ENCODE measurements at regions not wholly inside any gene's neighbourhood (a gene's known extent, or its start where the extent isn't known, plus 50 kb on each side); places are given as distances from the start of the nearest gene placed in this dataset.

DNA sequence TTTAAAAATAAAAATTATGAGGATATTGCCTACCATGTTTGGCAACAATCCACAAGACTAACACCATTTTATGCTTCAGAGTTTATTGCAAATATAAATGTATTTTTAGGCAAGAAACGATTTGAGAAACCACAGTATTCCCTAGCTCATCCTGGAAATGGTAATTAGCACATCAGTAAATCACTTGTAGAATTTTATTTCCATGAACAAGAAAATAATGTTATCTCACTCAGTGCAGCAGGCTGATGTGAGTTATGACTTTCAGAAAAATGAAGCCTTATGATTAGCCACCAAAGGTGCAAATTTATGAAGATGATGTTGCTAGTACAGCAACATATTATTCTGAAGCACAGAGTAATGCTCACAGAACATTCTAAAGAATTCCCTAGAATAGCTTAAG, 127.7 kb upstream of the GJE1 start:
- TF ChIP-seq, protein P1, sequence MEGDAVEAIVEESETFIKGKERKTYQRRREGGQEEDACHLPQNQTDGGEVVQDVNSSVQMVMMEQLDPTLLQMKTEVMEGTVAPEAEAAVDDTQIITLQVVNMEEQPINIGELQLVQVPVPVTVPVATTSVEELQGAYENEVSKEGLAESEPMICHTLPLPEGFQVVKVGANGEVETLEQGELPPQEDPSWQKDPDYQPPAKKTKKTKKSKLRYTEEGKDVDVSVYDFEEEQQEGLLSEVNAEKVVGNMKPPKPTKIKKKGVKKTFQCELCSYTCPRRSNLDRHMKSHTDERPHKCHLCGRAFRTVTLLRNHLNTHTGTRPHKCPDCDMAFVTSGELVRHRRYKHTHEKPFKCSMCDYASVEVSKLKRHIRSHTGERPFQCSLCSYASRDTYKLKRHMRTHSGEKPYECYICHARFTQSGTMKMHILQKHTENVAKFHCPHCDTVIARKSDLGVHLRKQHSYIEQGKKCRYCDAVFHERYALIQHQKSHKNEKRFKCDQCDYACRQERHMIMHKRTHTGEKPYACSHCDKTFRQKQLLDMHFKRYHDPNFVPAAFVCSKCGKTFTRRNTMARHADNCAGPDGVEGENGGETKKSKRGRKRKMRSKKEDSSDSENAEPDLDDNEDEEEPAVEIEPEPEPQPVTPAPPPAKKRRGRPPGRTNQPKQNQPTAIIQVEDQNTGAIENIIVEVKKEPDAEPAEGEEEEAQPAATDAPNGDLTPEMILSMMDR (IDR thresholded peaks at IDR 0.05; ENCODE audit: borderline replicate concordance), result no peak
- intact Hi-C loops (cut with micrococcal nuclease), result no loop called here
- peaks cover 27% of the 10 kb centered on the region for H3K9me3 ChIP-seq (replicated peaks)
- no peaks in the 10 kb centered on the region for H3K27me3 ChIP-seq (ENCODE audit: low read depth)
- H3K27ac ChIP-seq (replicated peaks), result no peak overlapping the region
- H3K36me3 ChIP-seq, result no peaks in the 10 kb centered on the region
- no peaks in the 10 kb centered on the region for H3K4me1 ChIP-seq
- DNase-seq, result no peak
- H3K4me3 ChIP-seq, result no peak overlapping the region

DNA sequence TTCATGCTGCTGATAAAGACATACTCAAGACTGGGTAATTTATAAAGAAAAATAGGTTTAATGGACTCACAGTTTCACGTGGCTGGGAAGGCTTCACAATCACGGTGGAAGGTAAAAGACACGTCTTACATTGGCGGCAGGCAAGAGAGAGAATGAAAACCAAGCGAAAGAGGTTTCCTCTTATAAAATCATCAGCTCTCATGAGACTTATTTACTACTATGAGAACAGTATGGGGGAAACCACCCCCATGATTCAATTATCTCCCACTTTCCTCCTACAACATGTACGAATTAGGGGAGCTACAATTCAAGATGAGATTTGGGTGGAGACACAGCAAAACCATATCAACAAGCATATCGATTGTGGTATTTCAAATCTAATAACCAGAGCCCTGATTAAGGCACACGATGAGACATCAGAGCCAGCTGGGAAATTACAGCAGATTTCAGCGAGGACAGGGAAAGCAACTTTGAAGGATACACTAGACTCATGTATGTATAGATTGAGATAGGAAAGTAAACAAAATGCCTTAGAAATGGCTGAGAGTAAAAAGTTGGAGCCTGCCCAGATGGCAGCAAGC, 129.8 kb upstream of the GJE1 start:
- H3K4me3 ChIP-seq, result no peak overlapping the region
- H3K27ac ChIP-seq (replicated peaks), result no peak overlapping the region
- H3K36me3 ChIP-seq, result no peaks in the 10 kb centered on the region
- TF ChIP-seq, protein P1 (IDR thresholded peaks at IDR 0.05; ENCODE audit: borderline replicate concordance), result no peak
- no peaks in the 10 kb centered on the region for H3K4me1 ChIP-seq
- no peaks in the 10 kb centered on the region for H3K27me3 ChIP-seq (ENCODE audit: low read depth)
- DNase-seq, result no peak
- H3K9me3 ChIP-seq (replicated peaks), result peaks cover 35% of the 10 kb centered on the region
- intact Hi-C loops (cut with micrococcal nuclease), result no loop called here

DNA sequence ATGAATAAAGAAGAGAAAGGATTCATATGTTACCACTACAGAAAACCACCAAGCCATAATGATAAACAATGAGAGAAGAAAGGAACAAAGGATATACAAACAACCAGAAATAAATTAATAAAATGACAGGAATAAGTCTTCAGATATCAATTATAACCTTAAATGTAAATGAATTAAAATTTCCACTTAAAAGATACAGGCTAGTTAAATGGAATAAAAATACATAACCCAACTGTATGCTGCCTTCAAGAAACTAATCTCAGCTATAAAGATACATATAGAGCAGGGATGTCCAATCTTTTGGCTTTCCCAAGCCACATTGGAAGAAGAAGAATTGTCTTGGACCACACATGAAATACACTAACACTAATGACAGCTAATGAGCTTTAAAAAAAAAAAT, 135.9 kb upstream of the GJE1 start:
- H3K4me1 ChIP-seq, result no peaks in the 10 kb centered on the region
- H3K4me3 ChIP-seq, result no peak overlapping the region
- peaks cover 55% of the 10 kb centered on the region for H3K9me3 ChIP-seq (replicated peaks)
- no peak for DNase-seq
- no peaks in the 10 kb centered on the region for H3K27me3 ChIP-seq (ENCODE audit: low read depth)
- intact Hi-C loops (cut with micrococcal nuclease), result no loop called here
- TF ChIP-seq, protein P1 (IDR thresholded peaks at IDR 0.05; ENCODE audit: borderline replicate concordance), result no peak
- H3K27ac ChIP-seq (replicated peaks), result no peak overlapping the region
- H3K36me3 ChIP-seq, result no peaks in the 10 kb centered on the region

DNA sequence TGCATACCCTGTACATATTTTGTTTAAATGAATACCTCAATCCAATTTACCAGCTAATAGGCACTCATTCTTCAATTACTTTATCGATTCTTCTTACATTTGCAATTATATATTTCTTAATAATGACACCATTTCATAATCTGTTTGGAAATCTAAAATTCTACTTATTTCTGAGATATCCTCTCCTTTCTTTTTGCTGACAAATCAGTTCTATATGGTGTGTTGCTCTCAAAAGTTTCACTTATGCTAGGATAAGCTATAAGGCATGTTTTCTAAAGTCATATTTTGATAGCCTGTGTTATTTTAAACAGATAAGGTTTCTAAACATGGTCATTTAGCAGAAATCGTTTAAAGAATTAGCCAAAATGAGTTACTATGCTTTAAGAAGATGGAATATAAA, 140.6 kb upstream of the GJE1 start:
- no peak overlapping the region for H3K27ac ChIP-seq (replicated peaks)
- TF ChIP-seq, protein P1 (IDR thresholded peaks at IDR 0.05; ENCODE audit: borderline replicate concordance), result no peak

DNA sequence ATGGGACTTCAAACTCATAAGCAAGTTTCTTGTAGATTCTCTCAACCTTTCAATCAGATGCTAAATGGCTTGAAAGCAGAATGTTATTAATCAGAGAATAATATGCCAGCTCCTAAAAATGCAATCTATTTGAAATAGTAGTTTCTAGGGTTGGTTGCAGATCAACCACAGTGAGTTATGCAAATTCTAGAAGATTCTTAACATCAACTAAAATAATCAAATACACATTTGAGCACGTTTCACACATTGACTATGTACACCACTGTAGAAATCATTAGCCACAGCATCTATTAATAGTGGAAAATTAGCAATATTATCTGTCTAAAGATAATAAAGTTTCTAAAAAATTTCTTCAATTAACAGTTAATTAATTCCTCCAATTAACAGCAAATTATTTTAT, 141.9 kb upstream of the GJE1 start:
- H3K27me3 ChIP-seq (ENCODE audit: low read depth), result no peaks in the 10 kb centered on the region
- H3K4me3 ChIP-seq, result no peak overlapping the region
- no peak for DNase-seq
- TF ChIP-seq, protein P1 (IDR thresholded peaks at IDR 0.05; ENCODE audit: borderline replicate concordance), result no peak
- H3K36me3 ChIP-seq, result no peaks in the 10 kb centered on the region
- intact Hi-C loops (cut with micrococcal nuclease), result no loop called here
- no peak overlapping the region for H3K27ac ChIP-seq (replicated peaks)
- H3K9me3 ChIP-seq (replicated peaks), result peaks cover 4% of the 10 kb centered on the region
- no peaks in the 10 kb centered on the region for H3K4me1 ChIP-seq

More for the DNA sequence above, 140.6 kb upstream of the GJE1 start:
- intact Hi-C loops (cut with micrococcal nuclease), result no loop called here
- peaks cover 16% of the 10 kb centered on the region for H3K9me3 ChIP-seq (replicated peaks)
- no peaks in the 10 kb centered on the region for H3K36me3 ChIP-seq
- no peaks in the 10 kb centered on the region for H3K27me3 ChIP-seq (ENCODE audit: low read depth)
- no peak overlapping the region for H3K4me3 ChIP-seq
- H3K4me1 ChIP-seq, result no peaks in the 10 kb centered on the region
- DNase-seq, result no peak

DNA sequence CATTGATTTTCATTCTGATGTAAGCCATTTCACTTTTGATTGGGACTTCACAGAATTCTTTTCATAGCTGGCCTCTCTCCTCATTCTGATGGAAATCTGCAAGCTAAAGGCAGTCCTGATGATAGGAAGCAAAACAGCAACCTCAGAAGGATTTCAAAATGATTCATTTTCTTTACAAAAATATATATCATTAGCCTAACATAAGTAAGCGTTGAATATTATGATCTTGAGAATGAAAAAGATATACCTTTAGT, 143.1 kb upstream of the GJE1 start:
- TF ChIP-seq, protein P1 (IDR thresholded peaks at IDR 0.05; ENCODE audit: borderline replicate concordance), result no peak
- Histone ChIP-seq H3K9me3 (replicated peaks) (no peaks in the 10 kb centered on the region), H3K4me3 (no peak overlapping the region), H3K36me3 (no peaks in the 10 kb centered on the region), H3K27me3 (ENCODE audit: low read depth) (no peaks in the 10 kb centered on the region), H3K4me1 (no peaks in the 10 kb centered on the region), H3K27ac (replicated peaks) (no peak overlapping the region)
- no peak for DNase-seq
- intact Hi-C loops (cut with micrococcal nuclease), result no loop called here
